KMS-11 (cell line): ENCODE measurements at regions not wholly inside any gene's neighbourhood (a gene's known extent, or its start where the extent isn't known, plus 50 kb on each side); places are given as distances from the start of the nearest gene placed in this dataset.

Experiments
- H2AFZ ChIP-seq: fragments of 200-600 bp; sonication (generic); 2 replicates; pipeline ENCODE4 v1.6.1; 2016; ENCODE audit warnings: antibody characterized with exemption, mixed run types, low read depth
- H3K27ac ChIP-seq: fragments of 200-600 bp; sonication (generic); 2 replicates; pipeline ENCODE4 v1.6.1; 2016; ENCODE audit warnings: mild to moderate bottlenecking, mixed run types
- H3K27me3 ChIP-seq: fragments of 200-600 bp; sonication (generic); 2 replicates; pipeline ENCODE4 v1.6.1; 2017; ENCODE audit warnings: mild to moderate bottlenecking, low read depth, mixed run types, moderate library complexity; ENCODE audit not compliant: insufficient read depth
- H3K36me3 ChIP-seq: fragments of 200-600 bp; sonication (generic); 2 replicates; pipeline ENCODE4 v1.6.1; 2017; ENCODE audit warnings: mild to moderate bottlenecking, mixed run types; ENCODE audit not compliant: insufficient read depth
- H3K4me1 ChIP-seq: fragments of 200-600 bp; sonication (generic); 2 replicates; pipeline ENCODE4 v1.6.1; 2016; ENCODE audit warnings: mild to moderate bottlenecking, low read depth, mixed run types; ENCODE audit not compliant: poor library complexity, severe bottlenecking
- H3K4me2 ChIP-seq: fragments of 200-600 bp; sonication (generic); 2 replicates; pipeline ENCODE4 v1.7.0; 2016; ENCODE audit warnings: mild to moderate bottlenecking, mixed run types
- H3K4me3 ChIP-seq: fragments of 200-600 bp; sonication (generic); IDR thresholded peaks from 2 replicates; pipeline ENCODE4 v1.6.1; 2017; ENCODE audit warnings: low read depth, low read length, mixed read lengths; ENCODE audit not compliant: insufficient read depth
- H3K79me2 ChIP-seq: fragments of 200-600 bp; sonication (generic); 2 replicates; pipeline ENCODE4 v1.6.1; 2016; ENCODE audit warnings: low read depth, mixed run types; ENCODE audit not compliant: insufficient read depth
- H3K9ac ChIP-seq: fragments of 200-600 bp; sonication (generic); 2 replicates; pipeline ENCODE4 v1.6.1; 2016; ENCODE audit warnings: mild to moderate bottlenecking, mixed run types
- H4K20me1 ChIP-seq: fragments of 200-600 bp; sonication (generic); 2 replicates; pipeline ENCODE4 v1.6.1; 2016; ENCODE audit warnings: mild to moderate bottlenecking, mixed run types; ENCODE audit not compliant: insufficient read depth
- CTCF ChIP-seq: fragments of 200-600 bp; sonication (generic); conservative IDR thresholded peaks from 2 replicates; pipeline ENCODE4 v1.6.1; 2017; ENCODE audit warnings: low read depth, mild to moderate bottlenecking, antibody characterized with exemption, low read length, moderate library complexity, mixed read lengths

GRCh38 chr4:81647388-81647787 is 175.7 kb upstream of the RASGEF1B start:
- TF ChIP-seq CTCF = no peak
- Histone ChIP-seq H3K27me3 (no peaks in the 10 kb centered on the region), H3K79me2 (no peaks in the 10 kb centered on the region), H3K4me2 (peak overlapping the region; percentile 99), H2AFZ (peak overlapping the region; percentile 8; the same call in 1 of the 2 replicates), H3K27ac (peak overlapping the region; percentile 72; the same call in 1 of the 2 replicates), H3K9ac (no peak overlapping the region), H3K36me3 (no peaks in the 10 kb centered on the region), H3K4me3 (no peak overlapping the region), H3K4me1 (peaks cover 74% of the 10 kb centered on the region), H4K20me1 (no peaks in the 10 kb centered on the region)

- no peaks in the 10 kb centered on the region for H3K27me3 ChIP-seq
- H3K4me3 ChIP-seq = no peak overlapping the region
- no peak overlapping the region for H3K9ac ChIP-seq
- no peaks in the 10 kb centered on the region for H4K20me1 ChIP-seq
- H3K36me3 ChIP-seq = no peaks in the 10 kb centered on the region
- H3K27ac ChIP-seq = no peak overlapping the region
- no peak overlapping the region for H2AFZ ChIP-seq
- no peaks in the 10 kb centered on the region for H3K79me2 ChIP-seq
- H3K4me1 ChIP-seq = peaks cover 35% of the 10 kb centered on the region
- no peak overlapping the region for H3K4me2 ChIP-seq
- no peak for TF ChIP-seq CTCF
Measured at GRCh38 chr4:81642543-81642942, 170.8 kb upstream of the RASGEF1B start.

- Histone ChIP-seq H4K20me1 (no peaks in the 10 kb centered on the region), H3K79me2 (no peaks in the 10 kb centered on the region), H3K27ac (no peak overlapping the region), H3K4me2 (no peak overlapping the region; the same call in 1 of the 2 replicates), H3K9ac (no peak overlapping the region), H3K36me3 (no peaks in the 10 kb centered on the region), H2AFZ (no peak overlapping the region), H3K4me1 (peaks cover 33% of the 10 kb centered on the region), H3K4me3 (no peak overlapping the region), H3K27me3 (no peaks in the 10 kb centered on the region)
- no peak for TF ChIP-seq CTCF
Measured at GRCh38 chr4:81639248-81639647, 167.5 kb upstream of the RASGEF1B start.

- Histone ChIP-seq H3K79me2 (no peaks in the 10 kb centered on the region), H3K4me2 (peak overlapping the region; percentile 5; the same call in 1 of the 2 replicates), H3K4me1 (peaks cover 33% of the 10 kb centered on the region), H3K27me3 (no peaks in the 10 kb centered on the region), H3K36me3 (no peaks in the 10 kb centered on the region), H3K4me3 (no peak overlapping the region), H3K27ac (no peak overlapping the region), H2AFZ (no peak overlapping the region), H3K9ac (no peak overlapping the region), H4K20me1 (no peaks in the 10 kb centered on the region)
- no peak for TF ChIP-seq CTCF
Measured at GRCh38 chr4:81638698-81639097, 167.0 kb upstream of the RASGEF1B start.
